OCI-LY1 (cell line): ENCODE measurements at regions not wholly inside any gene's neighbourhood (a gene's known extent, or its start where the extent isn't known, plus 50 kb on each side); places are given as distances from the start of the nearest gene placed in this dataset.

Source experiments
- H2AFZ ChIP-seq: fragments of 200-600 bp; sonication (generic), shearing (Covaris generic); 2 replicates; pipeline ENCODE4 v1.6.0; 2014; ENCODE audit warnings: antibody characterized with exemption, mild to moderate bottlenecking, low read length
- H3F3A ChIP-seq: fragments of 200-600 bp; sonication (generic), shearing (Covaris generic); 2 replicates; pipeline ENCODE4 v1.6.0; 2014; ENCODE audit warnings: mild to moderate bottlenecking, antibody characterized with exemption, low read length, moderate library complexity; ENCODE audit not compliant: insufficient read depth
- H3K27ac ChIP-seq: fragments of 200-600 bp; sonication (generic); 2 replicates; pipeline ENCODE4 v1.5.1; 2014; ENCODE audit warnings: low read length, mixed run types, mild to moderate bottlenecking, low read depth; ENCODE audit not compliant: poor library complexity, severe bottlenecking
- H3K27me3 ChIP-seq: fragments of 200-600 bp; sonication (generic); 2 replicates; pipeline ENCODE4 v1.6.0; 2014; ENCODE audit warnings: antibody characterized with exemption, mild to moderate bottlenecking, low read length, moderate library complexity; ENCODE audit not compliant: insufficient read depth
- H3K36me3 ChIP-seq: fragments of 200-600 bp; sonication (generic); 2 replicates; pipeline ENCODE4 v1.6.1; 2014; ENCODE audit warnings: mild to moderate bottlenecking, antibody characterized with exemption, low read length, moderate library complexity, mixed read lengths; ENCODE audit not compliant: insufficient read depth
- H3K4me1 ChIP-seq: fragments of 200-600 bp; sonication (generic); 2 replicates; pipeline ENCODE4 v1.5.1; 2014; ENCODE audit warnings: mild to moderate bottlenecking, low read length, moderate library complexity; ENCODE audit not compliant: insufficient read depth, severe bottlenecking
- H3K4me2 ChIP-seq: fragments of 200-600 bp; sonication (generic), shearing (Covaris generic); 2 replicates; pipeline ENCODE4 v1.6.1; 2014; ENCODE audit warnings: low read length
- H3K4me3 ChIP-seq: fragments of 200-600 bp; sonication (generic); 2 replicates; pipeline ENCODE4 v1.5.1; 2014; ENCODE audit warnings: low read length, low read depth, mild to moderate bottlenecking, mixed read lengths; ENCODE audit not compliant: poor library complexity, severe bottlenecking
- H3K79me2 ChIP-seq: fragments of 200-600 bp; shearing (Covaris generic); 2 replicates; pipeline ENCODE4 v1.6.1; 2016; ENCODE audit warnings: mixed run types, low read length, mixed read lengths; ENCODE audit not compliant: insufficient read depth
- H3K9ac ChIP-seq: fragments of 200-600 bp; sonication (generic), shearing (Covaris generic); 2 replicates; pipeline ENCODE4 v1.6.1; 2014; ENCODE audit warnings: mild to moderate bottlenecking, low read length, mixed read lengths
- H3K9me2 ChIP-seq: fragments of 200-600 bp; sonication (generic), shearing (Covaris generic); 2 replicates; pipeline ENCODE4 v1.6.1; 2014; ENCODE audit warnings: low read depth, mild to moderate bottlenecking, low read length, mixed read lengths
- H3K9me3 ChIP-seq: fragments of 200-600 bp; shearing (Covaris generic); 2 replicates; pipeline ENCODE4 v1.6.1; 2014; ENCODE audit warnings: low read length, mixed read lengths
- H4K20me1 ChIP-seq: fragments of 200-600 bp; sonication (generic), shearing (Covaris generic); 2 replicates; pipeline ENCODE4 v1.6.0; 2016; ENCODE audit warnings: mild to moderate bottlenecking, low read length; ENCODE audit not compliant: insufficient read depth
- CTCF ChIP-seq: fragments of 200-600 bp; sonication (generic), shearing (Covaris generic); IDR thresholded peaks from 2 replicates; pipeline ENCODE4 v1.5.1; 2017; ENCODE audit warnings: mild to moderate bottlenecking, antibody characterized with exemption, low read length, moderate library complexity, mixed read lengths
- EZH2 ChIP-seq: fragments of 200-600 bp; sonication (generic), shearing (Covaris generic); IDR thresholded peaks from 2 replicates; pipeline ENCODE4 v1.8.0; 2017; ENCODE audit warnings: borderline replicate concordance, mixed run types, mild to moderate bottlenecking, antibody characterized with exemption, low read length, moderate library complexity, mixed read lengths

GRCh38 chr11:109762546-109762945 lies 330.6 kb upstream of the ZC3H12C start:
- Histone ChIP-seq H3K9me2 (no peaks in the 10 kb centered on the region), H3K4me1 (no peaks in the 10 kb centered on the region), H3K4me2 (no peak overlapping the region), H4K20me1 (no peaks in the 10 kb centered on the region), H2AFZ (no peak overlapping the region), H3K9me3 (no peaks in the 10 kb centered on the region), H3F3A (no peaks in the 10 kb centered on the region), H3K9ac (no peak overlapping the region), H3K27me3 (no peaks in the 10 kb centered on the region), H3K79me2 (no peaks in the 10 kb centered on the region), H3K4me3 (no peak overlapping the region), H3K27ac (no peak overlapping the region), H3K36me3 (no peaks in the 10 kb centered on the region)
- TF ChIP-seq CTCF = no peak
- no peak for TF ChIP-seq EZH2

- H2AFZ ChIP-seq = no peak overlapping the region
- no peak for TF ChIP-seq CTCF
- no peaks in the 10 kb centered on the region for H3K9me2 ChIP-seq
- no peaks in the 10 kb centered on the region for H3K79me2 ChIP-seq
- H3K27ac ChIP-seq = no peak overlapping the region
- no peaks in the 10 kb centered on the region for H3K36me3 ChIP-seq
- H3K4me2 ChIP-seq = no peak overlapping the region
- no peaks in the 10 kb centered on the region for H3K9me3 ChIP-seq
- H3K9ac ChIP-seq = no peak overlapping the region
- H3K4me1 ChIP-seq = no peaks in the 10 kb centered on the region
- no peaks in the 10 kb centered on the region for H3F3A ChIP-seq
- H4K20me1 ChIP-seq = no peaks in the 10 kb centered on the region
- H3K4me3 ChIP-seq = no peak overlapping the region
- no peaks in the 10 kb centered on the region for H3K27me3 ChIP-seq
Measured at GRCh38 chr11:109765709-109766311, 327.4 kb upstream of the ZC3H12C start.

DNA sequence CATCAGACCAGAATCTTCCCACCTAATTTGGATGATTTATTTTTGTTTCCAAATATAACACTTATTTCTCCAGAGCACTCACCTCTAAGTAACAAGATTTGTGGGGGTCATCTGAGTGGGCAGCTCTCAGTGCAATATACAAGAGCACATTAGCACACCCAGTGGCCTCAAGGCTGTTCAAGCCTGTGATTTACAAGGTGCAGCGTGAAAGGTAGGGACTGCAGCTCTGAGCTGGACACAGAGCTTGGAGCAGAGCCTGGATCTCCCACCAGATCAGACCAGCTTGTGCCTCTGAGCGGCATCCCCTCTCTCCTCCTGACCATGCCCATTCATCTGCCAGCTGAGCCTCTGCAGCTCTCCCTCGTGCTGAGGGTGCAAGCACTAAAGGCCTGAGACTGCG lies 323.3 kb upstream of the ZC3H12C start:
- H3K27me3 ChIP-seq = no peaks in the 10 kb centered on the region
- no peak overlapping the region for H3K4me2 ChIP-seq
- no peaks in the 10 kb centered on the region for H3K9me3 ChIP-seq
- no peaks in the 10 kb centered on the region for H4K20me1 ChIP-seq
- no peaks in the 10 kb centered on the region for H3K36me3 ChIP-seq
- H2AFZ ChIP-seq = no peak overlapping the region
- H3K27ac ChIP-seq = no peak overlapping the region
- H3K9ac ChIP-seq = no peak overlapping the region
- no peaks in the 10 kb centered on the region for H3K9me2 ChIP-seq
- no peaks in the 10 kb centered on the region for H3K4me1 ChIP-seq
- no peaks in the 10 kb centered on the region for H3F3A ChIP-seq
- TF ChIP-seq CTCF = no peak
- no peak for TF ChIP-seq EZH2
- H3K4me3 ChIP-seq = no peak overlapping the region
- no peaks in the 10 kb centered on the region for H3K79me2 ChIP-seq
